HG03439 (cell line): ENCODE measurements at regions not wholly inside any gene's neighbourhood (a gene's known extent, or its start where the extent isn't known, plus 50 kb on each side); places are given as distances from the start of the nearest gene placed in this dataset.

ENCODE experiments used
- ATAC-seq: cut with Tn5 transposase; IDR thresholded peaks from one replicate; pipeline ENCODE4 v1.9.1; 2021; ENCODE audit warnings: mild to moderate bottlenecking, moderate library complexity; ENCODE audit not compliant: unreplicated experiment

- no peak for ATAC-seq
These were observed 1008.8 kb downstream of the ADGRL3 start for GRCh38 chr4:62208921-62209320.

DNA sequence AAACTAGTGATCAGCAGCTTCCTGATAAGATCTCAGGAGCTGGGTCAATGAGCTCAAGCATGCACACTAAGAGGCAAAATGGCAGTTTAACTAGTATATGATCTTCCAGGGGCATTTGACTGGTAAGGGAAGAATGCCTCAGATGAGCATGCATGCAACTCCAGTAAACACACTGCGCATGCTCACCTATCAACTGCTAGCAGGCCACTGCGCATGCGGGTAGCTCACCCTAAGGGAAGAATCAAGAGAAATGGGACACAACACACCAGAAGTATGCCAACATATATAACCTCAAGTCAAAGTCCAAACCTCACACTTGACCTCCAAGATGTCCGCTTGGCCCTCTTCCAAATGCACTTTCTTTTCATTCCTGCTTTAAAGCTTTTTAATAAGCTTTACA is 1004.0 kb downstream of the ADGRL3 start:
- ATAC-seq: no peak

GRCh38 chr4:62199291-62199810 is 999.2 kb downstream of the ADGRL3 start:
- ATAC-seq: no peak

- ATAC-seq: no peak
These were observed 996.2 kb downstream of the ADGRL3 start for GRCh38 chr4:62196338-62196737.

GRCh38 chr4:62194342-62194741 is 994.2 kb downstream of the ADGRL3 start:
- no peak for ATAC-seq

DNA sequence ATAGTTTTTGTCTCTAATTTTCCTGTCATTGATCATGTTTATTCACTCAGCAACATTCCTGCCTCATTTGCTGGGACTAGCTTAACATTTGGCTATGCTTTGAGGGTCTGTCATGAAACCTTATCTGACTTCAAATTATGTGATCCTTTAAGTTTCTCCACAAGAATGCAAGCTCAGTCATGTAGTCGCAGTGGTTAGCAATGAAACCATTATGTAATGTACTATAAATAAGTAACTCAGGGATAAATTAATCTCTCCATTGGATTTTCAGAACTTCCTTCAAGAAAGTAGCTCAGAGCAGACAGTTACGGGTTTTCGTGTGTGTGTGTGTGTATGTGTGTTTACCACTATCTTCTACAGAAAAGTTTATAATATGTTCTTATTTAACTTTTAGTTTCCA is 993.6 kb downstream of the ADGRL3 start:
- ATAC-seq: no peak

GRCh38 chr4:62191451-62192240 is 991.5 kb downstream of the ADGRL3 start:
- no peak for ATAC-seq

GRCh38 chr4:62170235-62170634 is 970.1 kb downstream of the ADGRL3 start:
- ATAC-seq: no peak

DNA sequence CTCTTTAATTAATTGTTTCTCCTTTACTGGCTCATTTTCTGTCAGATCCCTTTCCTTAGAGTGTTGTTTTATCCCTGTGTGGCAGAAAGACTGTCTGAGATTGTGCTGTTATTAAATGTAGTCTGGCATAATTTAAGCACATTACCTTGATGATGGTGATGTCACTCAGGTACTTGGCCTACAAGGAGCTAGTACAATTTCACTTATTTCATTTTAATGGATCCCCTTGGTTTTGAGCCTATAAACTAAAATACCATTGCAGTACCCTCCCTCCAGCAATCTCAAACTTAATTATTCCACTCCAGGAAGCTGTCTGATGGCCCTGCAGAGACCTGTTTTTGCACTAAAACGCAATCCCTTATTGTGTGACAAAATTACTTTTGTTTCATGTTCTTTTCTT is 968.6 kb downstream of the ADGRL3 start:
- no peak for ATAC-seq

DNA sequence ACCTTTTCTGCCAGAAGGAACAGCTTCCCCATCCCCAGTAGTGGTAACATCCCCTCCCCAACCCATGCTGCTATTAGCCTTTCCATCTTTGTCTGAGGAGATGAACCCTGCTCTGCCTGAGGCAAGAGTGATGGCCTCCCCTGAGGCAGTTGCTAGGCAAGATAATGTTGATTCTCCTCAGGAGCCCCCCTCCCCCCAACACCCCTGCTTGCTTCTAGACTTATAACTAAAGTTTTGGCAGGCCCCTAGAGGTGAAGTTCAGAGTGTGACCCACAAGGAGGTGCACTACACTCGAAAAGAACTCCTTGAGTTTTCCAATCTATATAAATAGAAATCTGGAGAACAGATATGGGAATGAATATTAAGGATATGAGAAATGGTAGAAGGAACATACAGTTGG is 962.5 kb downstream of the ADGRL3 start:
- ATAC-seq: no peak

DNA sequence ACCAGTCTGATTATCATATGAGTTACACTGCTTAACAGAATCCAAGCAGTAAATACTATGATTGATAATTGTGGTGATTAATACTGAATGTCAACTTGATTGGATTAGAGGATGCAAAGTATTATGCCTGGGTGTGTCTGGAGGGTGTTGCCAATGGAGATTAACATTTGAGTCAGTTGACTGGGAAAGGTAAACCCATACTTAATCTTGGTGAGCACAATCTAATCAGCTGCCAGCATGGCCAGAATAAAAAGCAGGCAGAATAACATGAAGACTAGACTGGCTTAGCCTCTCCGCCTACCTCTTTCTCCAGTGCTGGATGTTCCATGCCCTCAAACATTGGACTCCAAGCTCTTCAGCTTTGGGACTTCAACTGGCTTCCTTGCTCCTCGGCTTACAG is 961.3 kb downstream of the ADGRL3 start:
- ATAC-seq: no peak

- ATAC-seq: no peak
These were observed 959.8 kb downstream of the ADGRL3 start for GRCh38 chr4:62159876-62160275.

GRCh38 chr4:62159306-62159705 is 959.2 kb downstream of the ADGRL3 start:
- ATAC-seq: no peak

DNA sequence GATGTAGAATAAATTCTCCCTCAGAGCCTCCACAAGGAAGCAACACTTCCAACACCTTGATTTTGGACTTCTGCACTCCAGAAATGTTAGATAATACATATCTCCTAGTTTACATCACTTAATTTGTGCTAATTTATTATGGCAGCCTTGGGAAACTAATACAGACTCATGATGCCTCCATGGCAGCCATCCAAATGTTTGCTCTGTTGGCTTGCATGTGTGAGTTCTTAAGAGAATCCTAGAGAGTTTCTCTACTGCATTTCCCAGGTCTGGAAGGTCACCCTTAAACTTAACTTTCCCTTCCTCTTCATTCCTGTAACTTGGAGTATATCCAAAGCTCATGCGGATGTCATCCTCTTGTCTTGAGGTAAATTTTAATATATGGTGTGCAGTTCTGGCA is 956.1 kb downstream of the ADGRL3 start:
- ATAC-seq: no peak

GRCh38 chr4:62145276-62145675 is 945.1 kb downstream of the ADGRL3 start:
- ATAC-seq: no peak

- no peak for ATAC-seq
These were observed 944.3 kb downstream of the ADGRL3 start for GRCh38 chr4:62144431-62144830.

DNA sequence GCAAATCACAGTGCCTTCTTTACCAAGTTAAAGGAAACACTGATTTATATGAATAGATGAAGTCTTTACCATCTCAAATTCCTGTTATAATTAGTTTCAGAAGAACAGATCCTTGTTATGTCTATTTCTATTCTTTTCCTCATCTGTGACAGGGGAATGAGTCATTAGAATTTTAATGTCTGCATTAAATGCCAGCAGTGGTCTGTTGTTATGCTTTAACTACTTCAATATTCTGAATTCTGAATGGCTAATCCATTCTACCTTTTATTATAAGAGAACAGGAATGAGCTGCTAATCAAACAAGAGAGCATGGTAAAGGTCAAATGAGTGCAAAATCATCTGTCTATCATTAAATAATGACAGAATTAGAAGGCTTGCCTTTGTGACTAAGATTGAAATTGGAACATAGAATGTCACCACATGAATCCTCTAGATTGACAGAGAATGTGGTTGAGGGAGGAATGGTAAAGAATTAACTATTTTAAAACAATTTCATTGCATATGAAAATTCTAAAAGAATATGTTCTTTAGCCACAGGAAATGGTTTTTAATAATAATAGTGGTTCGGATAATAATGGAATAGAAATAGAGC is 935.5 kb downstream of the ADGRL3 start:
- ATAC-seq: no peak

- ATAC-seq: no peak
These were observed 933.9 kb downstream of the ADGRL3 start for GRCh38 chr4:62133977-62134376.

- ATAC-seq: no peak
These were observed 933.2 kb downstream of the ADGRL3 start for GRCh38 chr4:62133101-62133897.

DNA sequence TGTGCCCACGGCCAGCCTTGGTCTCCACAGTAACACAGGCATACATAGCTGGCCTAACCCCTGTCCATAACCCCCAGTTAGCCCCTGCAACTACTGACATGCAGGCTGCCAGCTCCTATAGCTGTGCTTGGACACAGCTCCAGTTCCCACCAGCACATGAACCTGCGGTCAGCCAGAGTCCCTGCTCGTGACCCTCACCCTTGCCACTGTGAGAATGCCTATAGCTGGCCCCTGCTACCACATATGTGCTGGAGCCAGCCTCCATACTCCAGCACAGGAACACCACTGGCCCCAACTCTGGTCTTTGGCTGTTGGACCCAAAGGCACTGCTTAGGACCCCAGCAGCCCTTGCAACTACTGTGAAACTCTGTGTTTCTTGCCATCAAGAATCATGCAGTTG is 930.9 kb downstream of the ADGRL3 start:
- no peak for ATAC-seq

- no peak for ATAC-seq
These were observed 930.5 kb downstream of the ADGRL3 start for GRCh38 chr4:62130637-62131036.

- ATAC-seq: no peak
These were observed 930.1 kb downstream of the ADGRL3 start for GRCh38 chr4:62130230-62130629.
